Upper lobe of left lung (tissue), 4 donors: ENCODE measurements at regions not wholly inside any gene's neighbourhood (a gene's known extent, or its start where the extent isn't known, plus 50 kb on each side); places are given as distances from the start of the nearest gene placed in this dataset.
"Not testable (repeated sequence)": the region's sequence is repeated elsewhere in the genome, so short reads cannot be mapped to it uniquely, and the experiment has no call there.

Experiments used
- EP300 ChIP-seq, 4 donors: sonication (generic); formaldehyde crosslinking; IDR thresholded peaks; one replicate each; pipeline ENCODE4 v1.5.1; 2017; ENCODE audit warnings: antibody characterized with exemption in 4 of 4, control low read depth in 2 of 4
- POLR2A ChIP-seq, 4 donors: fragments of 450-650 bp; IDR thresholded peaks; one replicate each; pipeline ENCODE4 v1.5.1; 2016 to 2017; ENCODE audit warnings: antibody characterized with exemption in 4 of 4, mild to moderate bottlenecking in 2 of 4
- TF ChIP-seq, protein P1 (sequence below), 6 experiments: fragments of 450-650 bp in 4 of 6; fragments of 200-600 bp in 2 of 6; sonication (generic) in 2 of 6; IDR thresholded peaks; one replicate each; pipeline ENCODE4 v1.5.1; 2016 to 2019; ENCODE audit warnings: antibody characterized with exemption in 6 of 6

DNA sequence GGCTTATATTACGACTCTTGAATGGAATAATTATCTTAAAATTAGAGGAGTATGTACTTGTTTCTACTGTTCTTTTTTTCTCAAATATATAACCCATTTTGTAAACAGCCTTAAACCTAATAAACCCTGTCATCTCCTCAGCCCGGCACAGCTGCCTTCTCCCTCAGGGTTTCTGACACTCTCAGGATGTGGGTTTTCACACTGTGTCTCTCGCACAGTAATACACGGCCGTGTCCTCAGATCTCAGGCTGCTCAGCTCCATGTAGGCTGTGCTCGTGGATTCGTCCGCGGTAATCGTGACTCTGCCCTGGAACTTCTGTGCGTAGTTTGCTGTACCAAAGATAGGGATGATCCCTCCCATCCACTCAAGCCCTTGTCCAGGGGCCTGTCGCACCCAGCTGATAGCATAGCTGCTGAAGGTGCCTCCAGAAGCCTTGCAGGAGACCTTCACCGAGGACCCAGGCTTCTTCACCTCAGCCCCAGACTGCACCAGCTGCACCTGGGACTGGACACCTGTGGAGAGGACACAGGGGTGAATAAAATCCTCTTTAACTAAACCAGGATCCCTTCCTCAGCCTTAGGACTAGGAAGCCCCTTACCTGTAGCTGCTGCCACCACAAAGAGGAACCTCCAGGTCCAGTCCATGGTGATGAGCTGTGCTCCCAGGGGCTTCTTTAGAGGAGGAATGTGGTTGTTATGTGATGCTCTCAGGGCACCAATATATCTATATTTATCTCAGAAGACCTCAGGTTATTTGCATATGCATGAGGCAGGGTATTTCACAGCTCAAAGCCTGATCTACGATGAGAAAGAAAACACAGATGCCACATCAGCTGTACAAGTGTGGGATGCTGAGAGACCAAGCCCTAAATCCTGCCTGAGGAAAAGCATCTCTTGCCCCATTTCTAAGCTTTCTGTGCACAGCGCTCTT lies 1235.8 kb downstream of the TMEM121 start:
- TF ChIP-seq, protein P1, sequence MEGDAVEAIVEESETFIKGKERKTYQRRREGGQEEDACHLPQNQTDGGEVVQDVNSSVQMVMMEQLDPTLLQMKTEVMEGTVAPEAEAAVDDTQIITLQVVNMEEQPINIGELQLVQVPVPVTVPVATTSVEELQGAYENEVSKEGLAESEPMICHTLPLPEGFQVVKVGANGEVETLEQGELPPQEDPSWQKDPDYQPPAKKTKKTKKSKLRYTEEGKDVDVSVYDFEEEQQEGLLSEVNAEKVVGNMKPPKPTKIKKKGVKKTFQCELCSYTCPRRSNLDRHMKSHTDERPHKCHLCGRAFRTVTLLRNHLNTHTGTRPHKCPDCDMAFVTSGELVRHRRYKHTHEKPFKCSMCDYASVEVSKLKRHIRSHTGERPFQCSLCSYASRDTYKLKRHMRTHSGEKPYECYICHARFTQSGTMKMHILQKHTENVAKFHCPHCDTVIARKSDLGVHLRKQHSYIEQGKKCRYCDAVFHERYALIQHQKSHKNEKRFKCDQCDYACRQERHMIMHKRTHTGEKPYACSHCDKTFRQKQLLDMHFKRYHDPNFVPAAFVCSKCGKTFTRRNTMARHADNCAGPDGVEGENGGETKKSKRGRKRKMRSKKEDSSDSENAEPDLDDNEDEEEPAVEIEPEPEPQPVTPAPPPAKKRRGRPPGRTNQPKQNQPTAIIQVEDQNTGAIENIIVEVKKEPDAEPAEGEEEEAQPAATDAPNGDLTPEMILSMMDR (IDR thresholded peaks at IDR 0.05), result not testable (repeated sequence)
- TF ChIP-seq POLR2A, EP300 (IDR thresholded peaks at IDR 0.05): not testable (repeated sequence)
